ENCODE measurements at regions not wholly inside any gene's neighbourhood (a gene's known extent, or its start where the extent isn't known, plus 50 kb on each side); places are given as distances from the start of the nearest gene placed in this dataset.

DNA sequence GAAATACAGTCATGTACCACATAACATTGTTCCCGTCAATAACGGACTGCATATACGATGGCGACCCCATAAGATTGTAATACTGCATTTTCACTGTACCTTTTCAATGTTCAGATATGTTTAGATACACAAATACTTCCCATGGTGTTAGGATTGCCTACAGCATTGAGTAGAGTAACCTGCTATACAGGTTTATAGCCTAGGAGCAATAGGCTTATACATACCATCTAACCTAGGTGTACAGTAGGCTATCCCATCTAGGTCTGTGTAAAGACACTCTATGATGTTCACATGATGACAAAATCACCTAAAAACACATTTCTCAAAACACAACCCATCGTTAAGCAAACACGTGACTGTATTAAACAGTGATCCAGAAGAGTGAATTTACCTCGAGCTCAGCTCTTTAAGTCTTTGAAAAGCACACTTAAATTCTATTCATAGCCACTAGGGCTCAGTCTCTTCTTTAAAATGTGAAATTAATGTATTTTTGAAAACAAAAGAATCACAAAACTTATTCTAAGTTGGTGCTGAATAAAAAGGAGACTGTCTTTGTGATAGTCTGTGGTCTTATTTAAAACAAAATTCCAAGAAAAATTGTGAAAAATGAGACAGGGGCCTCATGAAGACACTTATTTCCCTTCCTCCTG lies 239.1 kb upstream of the ARID2 start:
- Histone ChIP-seq H3K27me3 (ENCODE audit: control insufficient read depth, insufficient read depth, low read length) (no peaks in the 10 kb centered on the region), H3K9ac (ENCODE audit: low read depth, low read length) (no peak overlapping the region), H3K4me1 (ENCODE audit: control insufficient read depth, insufficient read depth, low read length) (peaks cover 7% of the 10 kb centered on the region; the same call in 1 of the 2 replicates), H3K27ac (ENCODE audit: low read depth, low read length) (no peak overlapping the region), H3K36me3 (ENCODE audit: control insufficient read depth, insufficient read depth, low read length) (no peaks in the 10 kb centered on the region), H3K4me3 (ENCODE audit: low read depth, low read length) (no peak overlapping the region), H3K9me3 (ENCODE audit: control insufficient read depth, insufficient read depth, low read length) (no peaks in the 10 kb centered on the region)

DNA sequence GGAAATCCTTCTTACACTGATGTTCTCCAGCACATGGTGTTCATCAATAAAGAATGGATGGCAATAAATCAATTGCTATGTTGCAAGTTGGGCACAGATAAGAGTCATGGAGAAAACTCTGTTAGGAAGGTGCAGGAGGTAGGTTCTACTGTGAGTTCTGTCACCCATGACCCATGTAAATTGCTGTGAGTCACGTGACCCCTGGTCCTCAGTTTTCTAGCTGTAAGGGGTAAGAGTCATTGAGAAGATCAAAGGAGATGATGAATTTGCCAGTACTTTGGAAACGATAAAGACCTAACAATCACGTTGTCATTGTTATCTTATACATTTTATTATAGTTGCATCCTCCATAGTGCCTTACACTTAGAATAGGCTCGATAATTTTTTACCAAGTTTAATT lies 235.2 kb upstream of the ARID2 start:
- Histone ChIP-seq H3K4me3 (ENCODE audit: low read depth, low read length) (no peak overlapping the region), H3K36me3 (ENCODE audit: control insufficient read depth, insufficient read depth, low read length) (no peaks in the 10 kb centered on the region), H3K27me3 (ENCODE audit: control insufficient read depth, insufficient read depth, low read length) (no peaks in the 10 kb centered on the region), H3K27ac (ENCODE audit: low read depth, low read length) (no peak overlapping the region), H3K4me1 (ENCODE audit: control insufficient read depth, insufficient read depth, low read length) (no peaks in the 10 kb centered on the region), H3K9ac (ENCODE audit: low read depth, low read length) (no peak overlapping the region), H3K9me3 (ENCODE audit: control insufficient read depth, insufficient read depth, low read length) (no peaks in the 10 kb centered on the region)

DNA sequence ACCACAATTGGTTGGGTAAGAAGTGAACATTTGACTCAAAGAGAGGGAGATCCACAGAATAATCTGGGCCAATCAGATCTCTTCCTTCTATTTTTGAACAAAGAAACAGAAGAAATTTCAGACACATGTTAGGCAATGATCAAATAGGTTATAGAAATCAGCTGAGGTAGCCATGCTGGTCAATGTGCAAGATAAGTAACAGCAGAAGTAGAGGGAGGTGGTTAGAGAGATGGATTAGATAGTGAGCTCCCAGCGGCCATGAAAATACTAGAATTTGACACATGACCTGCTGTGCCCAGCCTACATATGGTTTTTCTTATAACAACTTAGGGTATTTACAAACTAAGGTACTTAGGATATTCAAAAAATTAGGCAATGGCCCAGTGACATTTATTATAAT lies 230.9 kb upstream of the ARID2 start:
- H3K4me1 ChIP-seq (ENCODE audit: control insufficient read depth, insufficient read depth, low read length) = no peaks in the 10 kb centered on the region
- no peak overlapping the region for H3K27ac ChIP-seq (ENCODE audit: low read depth, low read length)
- no peaks in the 10 kb centered on the region for H3K27me3 ChIP-seq (ENCODE audit: control insufficient read depth, insufficient read depth, low read length)
- no peaks in the 10 kb centered on the region for H3K36me3 ChIP-seq (ENCODE audit: control insufficient read depth, insufficient read depth, low read length)
- no peak overlapping the region for H3K4me3 ChIP-seq (ENCODE audit: low read depth, low read length)
- no peak overlapping the region for H3K9ac ChIP-seq (ENCODE audit: low read depth, low read length)
- no peaks in the 10 kb centered on the region for H3K9me3 ChIP-seq (ENCODE audit: control insufficient read depth, insufficient read depth, low read length)

DNA sequence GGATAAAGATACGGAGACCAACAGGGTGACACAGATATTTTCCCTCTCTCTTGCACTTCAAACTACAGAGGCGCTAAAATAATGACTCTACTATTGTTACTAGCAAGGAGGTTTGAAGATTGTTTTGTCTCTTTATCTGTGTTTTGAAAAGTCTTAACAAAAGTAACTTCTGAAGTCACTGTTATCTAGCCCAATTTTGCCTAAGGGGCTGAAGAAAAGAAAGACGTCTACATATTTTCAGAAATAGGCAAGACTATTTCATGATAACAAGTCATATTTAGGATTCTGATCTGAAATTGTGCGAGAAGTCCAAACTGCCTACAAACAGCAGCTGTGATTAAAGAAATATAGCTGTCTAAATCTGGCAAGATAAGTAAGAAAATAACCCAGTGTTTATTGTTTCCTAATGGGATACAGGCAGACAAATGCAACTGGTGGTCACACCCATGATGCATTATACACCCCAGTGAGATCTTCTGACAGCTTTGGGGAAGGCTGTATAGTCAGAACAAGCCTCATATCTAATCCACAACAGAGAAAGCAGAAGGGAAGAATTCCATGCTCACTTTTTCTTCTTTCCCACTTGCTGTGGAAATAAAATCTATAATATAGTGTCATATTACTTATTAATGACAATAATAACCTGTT lies 226.9 kb upstream of the ARID2 start:
- no peaks in the 10 kb centered on the region for H3K4me1 ChIP-seq (ENCODE audit: control insufficient read depth, insufficient read depth, low read length)
- no peak overlapping the region for H3K27ac ChIP-seq (ENCODE audit: low read depth, low read length)
- H3K4me3 ChIP-seq (ENCODE audit: low read depth, low read length) = no peak overlapping the region
- H3K27me3 ChIP-seq (ENCODE audit: control insufficient read depth, insufficient read depth, low read length) = no peaks in the 10 kb centered on the region
- H3K9me3 ChIP-seq (ENCODE audit: control insufficient read depth, insufficient read depth, low read length) = no peaks in the 10 kb centered on the region
- H3K9ac ChIP-seq (ENCODE audit: low read depth, low read length) = no peak overlapping the region
- no peaks in the 10 kb centered on the region for H3K36me3 ChIP-seq (ENCODE audit: control insufficient read depth, insufficient read depth, low read length)

DNA sequence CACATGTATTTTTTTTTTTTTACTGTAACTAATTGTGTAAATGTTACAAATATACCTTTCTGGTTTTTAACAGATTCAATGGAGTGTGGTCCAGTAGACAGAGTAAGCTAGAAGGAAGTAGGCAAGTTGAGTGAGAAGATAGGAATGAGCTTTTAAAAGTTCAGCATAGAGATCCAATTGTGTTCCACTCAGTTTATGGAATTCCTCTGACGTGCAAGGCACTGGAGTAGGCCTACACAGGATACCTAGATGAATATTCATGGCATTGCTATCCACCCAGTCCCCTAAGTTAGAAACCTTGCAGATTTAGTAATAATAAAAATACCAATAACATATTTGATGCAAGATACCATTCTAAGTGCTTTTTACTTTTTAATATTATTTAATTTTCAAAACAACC lies 225.6 kb upstream of the ARID2 start:
- Histone ChIP-seq H3K4me1 (ENCODE audit: control insufficient read depth, insufficient read depth, low read length) (no peaks in the 10 kb centered on the region), H3K9ac (ENCODE audit: low read depth, low read length) (no peak overlapping the region), H3K4me3 (ENCODE audit: low read depth, low read length) (no peak overlapping the region), H3K36me3 (ENCODE audit: control insufficient read depth, insufficient read depth, low read length) (no peaks in the 10 kb centered on the region), H3K9me3 (ENCODE audit: control insufficient read depth, insufficient read depth, low read length) (no peaks in the 10 kb centered on the region), H3K27me3 (ENCODE audit: control insufficient read depth, insufficient read depth, low read length) (no peaks in the 10 kb centered on the region), H3K27ac (ENCODE audit: low read depth, low read length) (no peak overlapping the region)

DNA sequence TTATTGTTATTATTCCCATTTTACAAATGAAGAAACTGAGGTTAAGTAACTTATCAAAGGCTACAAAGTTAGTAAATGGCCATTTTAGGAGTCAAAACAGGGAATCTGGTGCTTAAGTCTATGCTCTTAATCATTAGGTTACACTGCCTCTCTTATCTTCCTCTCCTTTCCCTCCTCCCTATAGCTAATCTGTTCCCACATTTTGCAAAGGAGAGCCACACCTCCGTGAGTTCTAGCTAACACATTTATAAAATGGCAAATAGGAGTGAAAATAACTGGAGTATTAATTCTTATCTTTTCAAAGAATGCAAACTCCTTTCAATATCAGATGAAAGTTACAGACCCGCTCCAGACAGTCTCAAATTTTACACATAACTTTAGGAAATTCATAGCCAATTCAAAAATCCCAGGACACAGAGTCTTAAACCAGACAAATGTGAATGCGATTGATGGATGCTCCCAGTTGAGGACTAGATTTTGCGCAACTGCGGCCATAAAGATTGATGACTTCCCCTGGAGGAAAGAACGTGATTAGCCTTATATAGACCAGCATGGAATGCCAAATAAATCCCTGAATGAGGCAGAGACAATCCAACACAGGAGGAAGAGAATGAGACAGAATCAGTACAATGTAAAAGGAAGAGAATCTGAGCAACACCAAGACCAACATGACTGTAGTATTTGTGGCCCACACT lies 225.0 kb upstream of the ARID2 start:
- Histone ChIP-seq H3K4me1 (ENCODE audit: control insufficient read depth, insufficient read depth, low read length) (no peaks in the 10 kb centered on the region), H3K27ac (ENCODE audit: low read depth, low read length) (no peak overlapping the region), H3K9me3 (ENCODE audit: control insufficient read depth, insufficient read depth, low read length) (no peaks in the 10 kb centered on the region), H3K9ac (ENCODE audit: low read depth, low read length) (no peak overlapping the region), H3K4me3 (ENCODE audit: low read depth, low read length) (no peak overlapping the region), H3K27me3 (ENCODE audit: control insufficient read depth, insufficient read depth, low read length) (no peaks in the 10 kb centered on the region), H3K36me3 (ENCODE audit: control insufficient read depth, insufficient read depth, low read length) (no peaks in the 10 kb centered on the region)

DNA sequence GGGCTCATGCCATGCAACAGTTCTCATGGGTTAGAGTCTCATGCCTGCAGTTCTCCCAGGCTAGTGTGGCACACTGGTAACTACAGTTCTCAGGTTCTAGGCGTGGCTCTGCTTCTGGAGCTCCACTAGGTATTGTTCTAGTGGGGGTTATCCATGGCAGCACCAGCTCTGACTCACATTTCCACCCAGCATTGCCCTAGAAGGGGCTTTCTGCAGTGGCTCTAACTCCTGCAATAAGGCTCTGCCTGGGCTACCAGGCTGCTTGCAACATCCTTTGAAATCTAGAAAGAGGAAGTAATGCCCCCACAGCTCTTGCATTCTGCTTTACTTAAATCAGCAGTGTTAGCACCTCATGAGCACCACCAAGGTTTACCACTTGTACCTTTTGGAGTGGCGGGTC lies 220.3 kb upstream of the ARID2 start:
- Histone ChIP-seq H3K36me3 (ENCODE audit: control insufficient read depth, insufficient read depth, low read length) (no peaks in the 10 kb centered on the region), H3K27me3 (ENCODE audit: control insufficient read depth, insufficient read depth, low read length) (no peaks in the 10 kb centered on the region), H3K27ac (ENCODE audit: low read depth, low read length) (no peak overlapping the region), H3K4me3 (ENCODE audit: low read depth, low read length) (no peak overlapping the region), H3K9me3 (ENCODE audit: control insufficient read depth, insufficient read depth, low read length) (no peaks in the 10 kb centered on the region), H3K9ac (ENCODE audit: low read depth, low read length) (no peak overlapping the region), H3K4me1 (ENCODE audit: control insufficient read depth, insufficient read depth, low read length) (no peaks in the 10 kb centered on the region)

DNA sequence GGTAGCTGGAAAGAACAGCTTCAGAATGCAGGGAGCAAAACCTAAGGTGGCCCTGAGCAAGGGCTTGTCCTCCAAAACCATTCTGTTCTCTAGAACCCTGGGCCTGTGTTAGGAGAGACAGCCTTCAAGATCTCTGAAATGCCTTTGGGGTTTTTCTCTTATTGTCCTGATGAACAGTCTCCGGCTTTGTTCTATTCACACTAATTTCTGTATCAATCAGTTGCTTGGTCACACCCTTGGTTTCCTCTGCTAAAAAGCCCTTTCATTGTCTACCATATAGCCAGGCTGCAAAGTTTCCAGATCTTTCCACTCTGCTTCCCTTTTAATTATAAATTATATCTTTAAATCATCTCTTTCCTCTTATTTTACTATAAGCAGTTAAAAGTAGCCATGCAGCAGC lies 219.9 kb upstream of the ARID2 start:
- Histone ChIP-seq H3K27me3 (ENCODE audit: control insufficient read depth, insufficient read depth, low read length) (no peaks in the 10 kb centered on the region), H3K9ac (ENCODE audit: low read depth, low read length) (no peak overlapping the region), H3K27ac (ENCODE audit: low read depth, low read length) (no peak overlapping the region), H3K36me3 (ENCODE audit: control insufficient read depth, insufficient read depth, low read length) (no peaks in the 10 kb centered on the region), H3K4me3 (ENCODE audit: low read depth, low read length) (no peak overlapping the region), H3K4me1 (ENCODE audit: control insufficient read depth, insufficient read depth, low read length) (no peaks in the 10 kb centered on the region), H3K9me3 (ENCODE audit: control insufficient read depth, insufficient read depth, low read length) (no peaks in the 10 kb centered on the region)

DNA sequence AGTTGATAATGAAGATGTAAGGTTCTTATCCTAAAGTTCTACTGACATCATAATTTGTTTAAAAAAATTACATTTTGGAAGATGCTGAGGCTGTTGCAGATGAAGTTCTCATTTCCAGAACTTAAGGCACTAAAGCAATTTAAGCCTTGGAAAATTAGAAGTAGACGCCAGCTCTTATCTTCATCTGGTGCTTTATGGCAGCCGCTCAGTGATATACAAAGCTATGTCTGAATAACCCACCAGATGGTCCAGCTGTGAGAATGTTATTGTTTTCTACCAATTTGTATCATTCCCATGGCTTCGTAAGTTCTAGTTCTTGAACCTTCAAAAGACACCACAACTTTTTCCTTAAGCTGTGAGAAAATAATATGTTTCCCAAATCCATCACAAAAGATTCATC lies 212.1 kb upstream of the ARID2 start:
- Histone ChIP-seq H3K4me1 (ENCODE audit: control insufficient read depth, insufficient read depth, low read length) (no peaks in the 10 kb centered on the region), H3K9ac (ENCODE audit: low read depth, low read length) (no peak overlapping the region), H3K9me3 (ENCODE audit: control insufficient read depth, insufficient read depth, low read length) (no peaks in the 10 kb centered on the region), H3K27ac (ENCODE audit: low read depth, low read length) (no peak overlapping the region), H3K4me3 (ENCODE audit: low read depth, low read length) (no peak overlapping the region), H3K36me3 (ENCODE audit: control insufficient read depth, insufficient read depth, low read length) (no peaks in the 10 kb centered on the region), H3K27me3 (ENCODE audit: control insufficient read depth, insufficient read depth, low read length) (no peaks in the 10 kb centered on the region)

DNA sequence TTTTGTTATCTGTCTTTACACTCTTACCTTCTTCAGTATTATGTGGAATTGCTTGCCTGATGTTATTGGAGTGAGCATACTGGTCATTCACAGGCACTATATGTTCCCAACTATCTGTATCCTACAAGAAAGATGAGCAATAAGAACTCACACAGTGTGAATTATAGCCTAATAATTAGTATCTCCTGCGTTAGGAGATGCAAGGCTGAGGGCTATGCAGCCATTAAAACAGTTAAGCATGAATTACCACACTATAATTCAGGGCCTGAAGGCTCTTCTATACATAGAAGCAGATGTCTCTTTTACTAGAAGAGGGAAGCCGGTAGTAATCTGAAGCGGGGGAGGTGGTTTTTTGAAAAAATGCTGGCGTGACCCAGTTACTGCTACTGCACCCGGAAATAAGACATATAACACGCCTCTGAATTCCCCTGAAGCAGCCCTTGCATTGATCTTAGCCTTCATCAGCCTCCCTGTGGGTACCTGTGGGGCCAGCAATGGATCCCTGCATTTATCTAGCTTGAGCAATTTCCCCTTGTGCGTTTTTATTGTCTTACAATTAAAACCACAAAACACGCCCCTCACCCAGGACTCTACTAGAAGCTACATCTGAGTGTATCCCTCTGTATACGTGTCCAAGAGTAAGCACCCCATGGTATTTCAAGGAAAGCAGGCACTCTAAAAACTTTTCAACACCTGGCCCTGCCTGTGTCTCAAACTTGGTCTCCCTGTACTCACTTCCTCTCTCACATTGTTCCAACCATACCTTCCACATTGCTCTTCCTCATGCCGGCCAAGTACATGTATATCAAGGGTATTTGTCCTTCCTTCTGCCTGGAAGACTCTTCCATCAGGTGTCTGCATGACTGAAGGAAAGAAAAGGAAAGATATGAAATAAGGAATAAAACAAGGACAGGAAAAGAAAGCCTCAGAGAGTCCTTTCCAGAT lies 210.9 kb upstream of the ARID2 start:
- H3K9ac ChIP-seq (ENCODE audit: low read depth, low read length) = no peak overlapping the region
- H3K27ac ChIP-seq (ENCODE audit: low read depth, low read length) = no peak overlapping the region
- no peaks in the 10 kb centered on the region for H3K27me3 ChIP-seq (ENCODE audit: control insufficient read depth, insufficient read depth, low read length)
- no peaks in the 10 kb centered on the region for H3K36me3 ChIP-seq (ENCODE audit: control insufficient read depth, insufficient read depth, low read length)
- no peaks in the 10 kb centered on the region for H3K9me3 ChIP-seq (ENCODE audit: control insufficient read depth, insufficient read depth, low read length)
- H3K4me1 ChIP-seq (ENCODE audit: control insufficient read depth, insufficient read depth, low read length) = no peaks in the 10 kb centered on the region
- no peak overlapping the region for H3K4me3 ChIP-seq (ENCODE audit: low read depth, low read length)

Measured in HUES48 (cell line).